Stomach (tissue), 8 donors: ENCODE measurements at regions not wholly inside any gene's neighbourhood (a gene's known extent, or its start where the extent isn't known, plus 50 kb on each side); places are given as distances from the start of the nearest gene placed in this dataset.
A peak's percentile ranks its signal among the peaks of the same experiment; 100 is the strongest.

ENCODE experiments used
- DNase-seq, 2 donors: peaks; one replicate each; pipeline versions ENCODE4 v3.0.0 to v3.0.0-alpha.2; 2013 to 2019
- H3K27ac ChIP-seq, 5 donors: fragments of 200-600 bp in 4 of 5; sonication (generic) in 4 of 5; one replicate each; pipeline ENCODE4 v1.5.1; 2013 to 2019; ENCODE audit warnings: mild to moderate bottlenecking in 1 of 5, moderate library complexity in 1 of 5
- H3K27me3 ChIP-seq, 3 donors: fragments of 200-600 bp; sonication (generic); one replicate each; pipeline ENCODE4 v1.5.1; 2017 to 2019; ENCODE audit warnings: mixed run types in 1 of 3
- H3K36me3 ChIP-seq, 4 donors: fragments of 200-600 bp; sonication (generic); 1 replicate in 3 of 4; 2 replicates in 1 of 4; pipeline ENCODE4 v1.5.1; 2016 to 2019
- H3K4me1 ChIP-seq, 4 donors: fragments of 200-600 bp; sonication (generic); one replicate each; pipeline ENCODE4 v1.5.1; 2016 to 2019
- H3K4me3 ChIP-seq, 4 donors: fragments of 200-600 bp; sonication (generic) in 3 of 4; one replicate each; pipeline ENCODE4 v1.5.1; 2016 to 2019; ENCODE audit warnings: mild to moderate bottlenecking in 1 of 4
- H3K9me3 ChIP-seq, 4 donors: fragments of 200-600 bp; sonication (generic); one replicate each; pipeline ENCODE4 v1.5.1; 2016 to 2019
- CTCF ChIP-seq, 7 experiments: fragments of 450-650 bp in 4 of 7; fragments of 200-600 bp in 3 of 7; sonication (generic) in 3 of 7; IDR thresholded peaks; one replicate each; pipeline ENCODE4 v1.5.1; 2016 to 2019; ENCODE audit warnings: antibody characterized with exemption in 7 of 7, control low read depth in 2 of 7, mild to moderate bottlenecking in 1 of 7
- EP300 ChIP-seq: sonication (generic); formaldehyde crosslinking; IDR thresholded peaks from one replicate; pipeline ENCODE4 v1.6.1; 2017; ENCODE audit warnings: antibody characterized with exemption
- POLR2A ChIP-seq, 4 donors: fragments of 450-650 bp; IDR thresholded peaks; one replicate each; pipeline ENCODE4 v1.6.1; 2016; ENCODE audit warnings: antibody characterized with exemption in 4 of 4, control low read depth in 2 of 4, mild to moderate bottlenecking in 1 of 4, moderate library complexity in 1 of 4
- POLR2AphosphoS5 ChIP-seq, 3 donors: sonication (generic); formaldehyde crosslinking; IDR thresholded peaks; one replicate each; pipeline ENCODE4 v1.6.1; 2016; ENCODE audit warnings: antibody characterized with exemption in 3 of 3
- WGBS, 5 donors: extraction: QIAGEN DNeasy Blood & Tissue Kit in 3 of 5; methylation state at CpG; one replicate each; pipeline versions ENCODE4 v1.1.5 to v1.1.7; 2013 to 2018; 5-methylcytosine and 5-hydroxymethylcytosine counted together
- intact Hi-C: fragments of 100-400 bp; cut with DNase I; formaldehyde crosslinking; loops from one replicate; pipeline ENCODE4 v1.15.1; 2023; ENCODE audit warnings: low total_unique reads
- donor health status: healthy with polysubstance abuse.
- donor health status: Bipolar disorder and iron deficiency.
- donor health status: healthy.

GRCh38 chr12:131505561-131505960 lies 205.3 kb upstream of the SFSWAP start:
- H3K4me1 ChIP-seq = no peaks in the 10 kb centered on the region
- TF ChIP-seq EP300 (no peak), POLR2AphosphoS5 (IDR thresholded peaks at IDR 0.05) (no peak), POLR2A (IDR thresholded peaks at IDR 0.05) (no peak), CTCF (IDR thresholded peaks at IDR 0.05) (no peak)
- no peaks in the 10 kb centered on the region for H3K9me3 ChIP-seq
- WGBS, 5 donors = 58 to 72% (median 65%) methylated on average over 9 of the region's 9 CpGs
- no peak for DNase-seq
- intact Hi-C loops = no loop called here
- peaks cover 0 to 3% (median 0%) of the 10 kb centered on the region in 3 donors for H3K27me3 ChIP-seq
- no peak overlapping the region for H3K27ac ChIP-seq
- no peak overlapping the region for H3K4me3 ChIP-seq
- no peaks in the 10 kb centered on the region for H3K36me3 ChIP-seq

DNA sequence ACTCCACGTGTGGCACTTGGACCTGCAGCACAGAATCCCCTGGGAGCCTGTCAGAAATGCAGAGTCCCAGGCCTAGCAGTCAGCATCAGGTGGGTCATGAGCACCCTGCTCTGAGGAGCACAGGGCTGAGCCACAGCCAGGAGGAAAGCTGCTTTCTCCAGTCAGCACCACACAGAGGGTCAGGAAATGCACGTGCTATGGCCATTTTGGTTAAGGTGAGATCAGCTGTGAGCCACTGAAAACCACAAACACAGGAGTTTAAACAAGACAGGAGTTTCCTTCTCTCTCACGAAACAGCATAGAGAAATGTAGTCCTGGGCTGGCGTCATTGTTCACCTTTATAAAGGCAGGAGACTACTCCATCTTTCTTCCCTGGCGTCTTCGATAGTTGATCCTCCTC lies 204.5 kb upstream of the SFSWAP start:
- DNase-seq = no peak
- H3K27me3 ChIP-seq = peaks cover 0 to 3% (median 0%) of the 10 kb centered on the region in 3 donors
- H3K27ac ChIP-seq = no peak overlapping the region
- no peak for TF ChIP-seq EP300
- no peak for TF ChIP-seq CTCF (IDR thresholded peaks at IDR 0.05)
- TF ChIP-seq POLR2AphosphoS5 (IDR thresholded peaks at IDR 0.05) = no peak
- TF ChIP-seq POLR2A (IDR thresholded peaks at IDR 0.05) = no peak
- 80 to 97% (median 86%) methylated on average over 6 of the region's 6 CpGs for WGBS, 5 donors
- no peaks in the 10 kb centered on the region for H3K9me3 ChIP-seq
- no peaks in the 10 kb centered on the region for H3K4me1 ChIP-seq
- H3K36me3 ChIP-seq = no peaks in the 10 kb centered on the region
- intact Hi-C loops = no loop called here
- H3K4me3 ChIP-seq = no peak overlapping the region

GRCh38 chr12:131507094-131507493 lies 203.8 kb upstream of the SFSWAP start:
- peaks cover 0 to 3% (median 0%) of the 10 kb centered on the region in 3 donors for H3K27me3 ChIP-seq
- 77 to 86% (median 83%) methylated on average over 4 of the region's 4 CpGs for WGBS, 5 donors
- no peaks in the 10 kb centered on the region for H3K4me1 ChIP-seq
- no peak overlapping the region for H3K4me3 ChIP-seq
- TF ChIP-seq POLR2AphosphoS5 (IDR thresholded peaks at IDR 0.05) = no peak
- no peak for TF ChIP-seq CTCF (IDR thresholded peaks at IDR 0.05)
- no peak overlapping the region for H3K27ac ChIP-seq
- DNase-seq = peak in 1 of 2 donors; percentile 35
- H3K36me3 ChIP-seq = no peaks in the 10 kb centered on the region
- intact Hi-C loops = no loop called here
- no peaks in the 10 kb centered on the region for H3K9me3 ChIP-seq

GRCh38 chr12:131507881-131508280 lies 203.0 kb upstream of the SFSWAP start:
- 74 to 80% (median 78%) methylated on average over 9 of the region's 9 CpGs for WGBS, 5 donors

More at GRCh38 chr12:131507881-131508280, 203.0 kb upstream of the SFSWAP start:
- TF ChIP-seq EP300 = no peak
- no peak for TF ChIP-seq POLR2AphosphoS5 (IDR thresholded peaks at IDR 0.05)
- no peak for TF ChIP-seq POLR2A (IDR thresholded peaks at IDR 0.05)
- no peak for TF ChIP-seq CTCF (IDR thresholded peaks at IDR 0.05)
- Histone ChIP-seq H3K27ac (no peak overlapping the region), H3K9me3 (no peaks in the 10 kb centered on the region), H3K27me3 (peaks cover 0 to 3% (median 0%) of the 10 kb centered on the region in 3 donors), H3K4me3 (no peak overlapping the region), H3K4me1 (no peaks in the 10 kb centered on the region), H3K36me3 (no peaks in the 10 kb centered on the region)
- no peak for DNase-seq
- intact Hi-C loops = no loop called here
